NCI-H187 treated with DMSO at 0.1 percent for 48 hours (cell line): ENCODE measurements at regions not wholly inside any gene's neighbourhood (a gene's known extent, or its start where the extent isn't known, plus 50 kb on each side); places are given as distances from the start of the nearest gene placed in this dataset.

Experiments used
- DNase-seq: peaks from one replicate; lab custom pipeline; 2025; lab: John Stamatoyannopoulos, UW

DNA sequence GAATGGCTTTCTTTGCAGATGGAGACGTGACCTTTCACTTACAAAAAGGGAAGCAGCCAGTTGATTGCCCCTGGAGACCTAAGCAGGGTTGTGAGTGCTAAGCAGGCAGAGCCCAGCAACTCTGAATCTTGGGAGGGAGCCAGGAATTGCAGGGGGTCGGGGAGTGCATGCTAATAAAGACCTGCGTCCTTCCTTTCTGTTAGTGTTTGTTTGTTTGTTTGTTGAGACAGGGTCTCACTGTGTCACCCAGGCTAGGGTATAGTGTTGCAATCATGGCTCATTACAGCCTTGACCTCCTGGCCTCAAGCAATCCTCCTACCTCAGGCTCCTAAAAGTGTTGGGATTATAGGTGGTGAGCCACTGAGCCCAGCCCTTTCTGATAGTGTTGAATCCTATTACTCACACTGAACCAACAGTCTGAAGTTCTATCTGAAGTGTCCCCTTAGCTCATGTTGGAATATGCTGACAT lies 137.4 kb downstream of the CEP135 start:
- no peak for DNase-seq

DNA sequence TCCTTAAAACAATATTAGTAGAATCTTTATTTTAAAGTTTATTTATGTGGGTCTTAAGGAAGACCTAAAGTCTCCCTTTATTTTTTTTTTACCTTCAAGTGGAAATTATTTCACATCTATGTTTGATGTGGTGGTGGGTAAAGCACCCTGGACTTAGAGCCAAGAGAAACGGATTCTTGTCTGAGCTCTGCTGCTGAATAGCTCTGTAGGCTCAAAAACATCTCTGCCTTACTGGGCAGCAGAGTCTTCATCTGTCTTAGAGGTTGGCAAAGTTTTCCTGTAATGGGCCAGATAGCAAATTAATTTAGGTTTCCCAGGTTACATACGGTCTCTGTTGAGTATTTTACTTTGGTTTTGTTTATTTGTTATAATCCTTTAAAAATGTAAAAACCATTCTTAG lies 136.5 kb downstream of the CEP135 start:
- no peak for DNase-seq

GRCh38 chr4:56084851-56085250 lies 136.1 kb downstream of the CEP135 start:
- DNase-seq: no peak
